Cardiac septum (tissue), 1 donor: ENCODE measurements at regions not wholly inside any gene's neighbourhood (a gene's known extent, or its start where the extent isn't known, plus 50 kb on each side); places are given as distances from the start of the nearest gene placed in this dataset.
"Not testable (repeated sequence)": the region's sequence is repeated elsewhere in the genome, so short reads cannot be mapped to it uniquely, and the experiment has no call there.

Source experiments
- DNase-seq: peaks from one replicate; pipeline ENCODE4 v3.0.0-alpha.2; 2020; ENCODE audit warnings: low spot score
- intact Hi-C: fragments of 100-400 bp; cut with DNase I; formaldehyde crosslinking; loops from one replicate; pipeline ENCODE4 v1.14.0; 2022
- donor health status: DM: no; HTN: no; CAD: no.

DNA sequence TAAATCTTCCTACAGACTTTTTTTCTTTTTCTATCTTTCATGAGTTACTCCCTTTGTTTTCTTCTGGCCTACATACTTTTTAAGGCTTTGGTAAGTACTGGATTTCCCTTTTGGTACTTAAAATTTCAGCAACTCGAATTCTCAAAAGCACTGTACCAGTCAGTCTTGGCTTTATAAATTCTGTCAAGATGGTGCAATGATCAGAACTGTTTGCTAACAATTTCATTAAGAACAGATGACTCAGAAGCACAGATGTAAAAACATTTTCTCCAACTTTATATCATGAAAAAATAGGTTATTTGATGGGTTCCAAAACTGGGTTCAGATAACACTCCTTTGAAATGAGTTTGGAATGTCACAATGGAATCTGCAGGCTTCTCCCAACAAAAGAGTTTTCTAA is 1961.8 kb upstream of the FLRT2 start:
- DNase-seq, result no peak
- intact Hi-C loops, result no loop called here

DNA sequence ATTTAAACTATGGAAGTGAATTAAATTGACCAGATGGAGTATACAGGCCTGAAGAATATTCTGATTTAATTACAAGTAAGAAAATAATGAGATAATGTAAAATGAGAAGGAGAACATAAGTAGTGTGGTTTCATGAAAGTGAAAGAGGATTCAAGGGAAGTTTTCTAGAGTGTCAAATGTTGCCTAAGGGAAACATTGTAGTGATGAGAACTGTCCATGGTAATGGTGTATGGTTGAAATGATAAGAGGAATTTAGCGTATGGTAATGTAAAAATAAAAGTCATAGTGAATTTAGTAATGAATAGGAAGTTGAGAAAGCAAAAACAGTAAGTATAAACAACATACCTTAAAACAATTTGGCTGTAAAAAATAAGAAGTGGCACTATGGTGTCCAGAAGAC is 1954.6 kb upstream of the FLRT2 start:
- intact Hi-C loops, result no loop called here
- DNase-seq, result no peak

DNA sequence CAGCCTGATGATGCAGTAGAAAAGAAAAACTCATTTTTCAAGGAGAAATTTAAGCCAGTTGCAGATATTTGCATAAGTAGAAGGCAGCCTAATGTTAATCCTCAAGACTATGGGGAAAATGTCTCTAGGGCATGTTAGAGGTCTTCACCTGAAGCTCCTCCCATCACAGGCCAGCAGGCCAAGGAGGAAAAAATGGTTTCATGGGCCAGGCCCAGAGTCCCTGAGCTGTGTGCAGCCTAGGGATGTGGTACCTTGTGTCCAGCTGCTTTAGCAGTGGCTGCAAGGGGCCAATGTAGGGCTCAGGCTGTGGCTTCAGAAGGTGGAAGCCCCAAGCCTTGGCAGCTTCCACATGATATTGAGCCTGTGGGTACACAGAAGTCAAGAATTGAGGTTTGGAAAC is 1946.7 kb upstream of the FLRT2 start:
- no peak for DNase-seq
- intact Hi-C loops, result no loop called here

DNA sequence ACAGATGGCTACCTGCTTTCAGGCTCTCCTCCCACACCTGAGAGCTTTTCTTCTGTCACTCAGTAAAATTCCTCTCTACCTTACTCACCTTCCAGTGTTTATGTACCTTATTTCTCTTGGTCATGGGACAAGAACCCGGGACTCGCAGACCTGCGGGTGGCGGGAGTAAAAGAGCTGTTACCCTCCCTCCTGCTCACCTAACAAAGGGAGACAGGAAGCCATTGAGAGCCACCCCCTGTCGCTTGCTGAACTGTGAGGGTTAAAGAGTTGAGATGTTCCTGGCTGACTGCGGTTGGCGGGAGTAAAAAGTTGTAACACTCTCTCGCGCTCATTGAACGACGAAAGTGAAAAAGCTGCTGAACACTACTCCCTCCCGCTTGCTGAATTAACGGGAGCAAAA is 1935.1 kb upstream of the FLRT2 start:
- no peak for DNase-seq
- intact Hi-C loops, result no loop called here

DNA sequence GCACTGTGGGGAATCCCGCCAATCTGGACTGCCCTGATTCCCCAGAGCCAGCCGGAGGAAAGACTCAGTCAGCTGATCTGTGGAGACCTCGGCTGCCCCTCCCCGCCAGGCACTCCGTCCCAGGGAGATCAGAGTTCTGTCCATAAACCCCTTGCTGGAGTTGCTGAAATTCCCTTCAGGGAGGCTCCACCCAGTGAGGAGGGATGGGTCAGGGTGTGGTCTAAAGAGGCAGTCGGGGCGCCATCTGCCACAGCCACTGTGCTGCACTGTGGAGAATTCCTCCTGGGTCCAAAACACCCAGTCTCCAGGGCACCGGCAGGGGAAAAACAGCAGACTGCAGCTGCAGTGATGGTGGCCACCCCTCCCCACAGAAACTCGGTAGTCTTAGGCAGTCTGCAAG is 1922.3 kb upstream of the FLRT2 start:
- intact Hi-C loops, result no loop called here
- no peak for DNase-seq

DNA sequence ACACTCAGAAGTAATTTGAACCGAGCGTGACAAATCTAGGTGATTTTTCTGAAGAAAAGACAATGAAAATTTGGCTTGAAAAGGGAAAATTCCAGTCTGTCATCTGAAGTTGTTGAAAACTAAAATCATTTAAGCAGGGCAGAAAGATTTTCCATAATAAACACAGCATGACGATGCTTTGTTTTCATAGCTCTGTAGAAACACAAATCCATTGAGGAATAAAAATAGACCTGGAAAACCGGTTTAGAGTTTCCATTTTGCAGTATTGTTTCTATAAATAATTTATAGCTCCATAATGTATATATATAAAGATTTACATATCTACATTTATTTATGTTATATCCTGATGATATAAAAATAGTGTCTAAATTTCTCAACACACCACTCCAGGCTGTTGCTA is 1918.5 kb upstream of the FLRT2 start:
- intact Hi-C loops, result no loop called here
- no peak for DNase-seq

DNA sequence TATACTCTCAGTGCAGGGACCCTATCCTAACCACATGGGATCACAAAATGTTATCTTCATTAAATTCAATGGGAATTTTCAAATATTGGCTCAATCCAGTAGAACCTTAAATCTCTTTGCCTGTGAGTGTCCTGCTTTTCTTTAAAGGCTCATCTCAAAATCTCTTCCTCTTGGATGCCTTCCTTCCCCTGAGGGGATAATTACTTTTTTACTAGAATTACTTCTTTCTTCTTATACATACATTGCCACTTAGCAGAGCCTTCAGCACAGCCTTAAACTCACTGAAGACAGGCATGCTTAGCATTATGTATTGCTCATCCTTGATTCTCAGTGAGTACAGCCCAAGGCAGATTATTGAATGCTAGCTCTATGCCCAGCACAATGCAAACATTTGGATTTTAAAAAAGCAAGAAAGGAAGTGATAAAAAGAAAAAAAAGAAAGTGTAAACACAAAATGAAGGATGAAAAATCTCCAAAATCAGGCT is 1918.0 kb upstream of the FLRT2 start:
- intact Hi-C loops, result no loop called here
- DNase-seq, result no peak

DNA sequence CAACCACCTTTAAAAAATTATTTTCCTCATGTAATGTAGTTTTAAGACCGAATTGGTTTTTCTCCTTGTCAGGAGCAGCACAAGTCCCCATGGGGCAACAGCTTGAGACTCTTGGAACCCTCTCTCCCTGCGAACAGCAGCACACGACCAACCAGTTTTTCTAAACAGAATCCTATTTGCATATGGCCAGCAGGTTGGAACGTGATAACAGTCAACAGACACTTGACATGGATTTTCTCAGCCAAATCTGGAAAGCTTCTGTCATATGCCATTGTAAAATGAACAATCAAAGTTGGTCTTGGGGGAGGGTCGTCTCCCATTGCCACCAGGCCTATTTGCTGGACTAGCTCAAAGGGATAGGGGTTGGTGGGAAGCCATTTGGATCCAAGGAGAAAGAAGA is 1915.0 kb upstream of the FLRT2 start:
- intact Hi-C loops, result no loop called here
- DNase-seq, result no peak

DNA sequence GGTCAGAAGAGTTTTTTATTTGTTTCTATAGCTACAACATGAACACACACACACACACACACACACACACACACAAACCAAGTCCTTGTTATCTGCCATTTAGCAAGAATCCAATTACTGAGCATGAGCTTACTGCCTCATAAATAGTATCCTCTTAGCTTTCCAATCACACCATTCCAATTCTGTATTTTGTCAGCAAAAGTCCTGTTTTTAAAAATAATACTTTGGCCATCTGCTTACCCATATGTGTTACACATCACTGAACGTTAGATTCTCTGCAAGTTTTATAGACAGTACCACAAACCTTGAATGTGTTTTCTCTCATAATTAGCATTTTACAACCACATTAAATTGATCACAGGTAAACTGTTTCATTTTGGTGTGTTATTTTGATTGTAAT is 1905.4 kb upstream of the FLRT2 start:
- intact Hi-C loops, result no loop called here
- DNase-seq, result no peak

DNA sequence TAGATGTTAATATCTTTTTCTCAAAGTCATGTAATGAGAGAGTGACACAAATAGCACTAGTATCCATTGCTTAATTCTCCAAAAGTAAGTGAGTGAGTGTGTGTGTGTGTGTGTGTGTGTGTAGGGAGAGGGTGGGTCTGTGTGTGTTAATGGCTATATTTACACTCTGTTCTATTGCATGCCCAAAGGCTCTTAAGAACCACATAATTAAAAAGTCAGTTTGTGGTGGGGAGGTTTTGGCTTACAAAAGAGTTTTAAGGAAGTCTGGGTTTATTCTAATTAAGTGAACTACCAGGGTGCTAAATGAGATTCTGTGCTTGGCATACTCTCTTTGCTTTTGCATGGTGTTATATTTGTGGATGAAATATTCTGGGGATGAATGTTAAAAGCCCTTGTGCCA is 1897.6 kb upstream of the FLRT2 start:
- no peak for DNase-seq
- intact Hi-C loops, result no loop called here

DNA sequence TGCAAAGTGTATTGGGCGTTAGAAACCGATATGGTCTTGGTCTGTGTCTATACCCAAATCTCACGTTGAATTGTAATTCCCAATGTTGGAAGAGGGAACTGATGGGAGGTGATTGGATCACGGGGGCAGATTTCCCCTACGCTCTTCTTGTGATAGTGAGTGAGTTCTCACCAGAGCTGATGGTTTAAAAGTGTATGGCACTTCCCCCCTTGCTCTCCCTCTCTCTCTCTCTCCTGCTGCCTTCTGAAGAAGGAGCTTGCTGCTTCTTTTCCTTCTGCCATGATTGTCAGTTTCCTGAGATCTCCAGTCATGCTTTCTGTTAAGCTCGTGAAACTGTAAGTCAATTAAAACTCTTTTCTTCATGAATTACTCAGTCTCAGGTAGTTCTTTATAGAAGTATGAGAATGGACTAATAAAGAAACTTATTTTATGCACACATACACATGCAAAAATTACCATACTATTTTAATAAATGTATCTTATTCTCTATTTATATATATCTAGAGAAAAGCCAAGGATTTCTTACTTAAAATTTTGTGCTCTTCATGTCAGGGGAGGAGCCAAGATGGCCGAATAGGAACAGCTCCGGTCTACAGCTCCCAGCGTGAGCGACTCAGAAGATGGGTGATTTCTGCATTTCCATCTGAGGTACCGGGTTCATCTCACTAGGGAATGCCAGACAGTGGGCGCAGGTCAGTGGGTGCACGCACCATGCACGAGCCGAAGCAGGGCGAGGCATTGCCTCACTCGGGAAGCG is 1891.0 kb upstream of the FLRT2 start:
- intact Hi-C loops, result no loop called here
- no peak for DNase-seq

DNA sequence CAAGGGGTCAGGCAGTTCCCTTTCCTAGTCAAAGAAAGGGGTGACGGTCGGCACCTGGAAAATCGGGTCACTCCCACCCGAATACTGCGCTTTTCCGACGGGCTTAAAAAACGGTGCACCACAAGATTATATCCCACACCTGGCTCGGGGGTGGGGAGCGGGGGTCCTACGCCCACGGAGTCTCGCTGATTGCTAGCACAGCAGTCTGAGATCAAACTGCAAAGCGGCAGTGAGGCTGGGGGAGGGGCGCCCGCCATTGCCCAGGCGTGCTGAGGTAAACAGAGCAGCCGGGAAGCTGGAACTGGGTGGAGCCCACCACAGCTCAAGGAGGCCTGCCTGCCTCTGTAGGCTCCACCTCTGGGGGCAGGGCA is 1890.5 kb upstream of the FLRT2 start:
- DNase-seq, intact Hi-C loops: not testable (repeated sequence)

DNA sequence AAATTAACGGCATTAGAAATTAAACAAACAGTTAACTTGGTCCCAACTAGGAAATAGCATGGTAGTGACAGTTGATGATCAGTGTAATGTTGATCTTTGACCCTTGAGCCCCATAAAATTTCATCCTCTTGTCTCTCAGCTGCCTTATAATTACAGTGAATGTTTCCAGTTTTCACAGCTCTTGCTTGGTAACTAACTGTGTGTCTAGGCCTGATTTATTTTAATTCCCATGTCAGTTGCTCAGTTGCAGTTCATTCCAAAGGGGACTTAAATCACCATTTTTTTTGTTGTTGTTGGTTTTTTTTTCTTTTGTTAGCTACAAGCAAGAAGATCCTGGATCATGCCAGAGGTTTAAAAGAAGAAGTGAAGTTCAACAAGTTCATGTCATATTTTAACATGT is 1883.7 kb upstream of the FLRT2 start:
- no peak for DNase-seq
- intact Hi-C loops, result no loop called here

DNA sequence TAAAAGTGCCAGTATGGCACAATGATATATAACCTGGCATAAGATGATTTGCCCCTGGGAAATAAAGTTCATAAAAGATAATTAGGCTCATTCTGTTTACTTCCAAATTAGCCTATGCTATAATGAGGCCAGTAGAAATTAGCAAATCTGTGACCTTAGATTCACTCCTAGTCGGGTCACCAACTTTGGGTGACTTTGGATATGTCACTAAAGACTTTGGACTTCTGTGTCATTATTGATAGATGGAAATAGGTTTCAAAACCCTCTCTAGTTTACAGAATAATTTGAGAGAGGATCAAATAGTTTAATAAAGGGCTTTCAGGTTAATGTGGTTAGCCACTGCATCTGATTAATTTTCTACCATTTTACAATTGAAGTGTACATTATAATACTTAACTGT is 1869.3 kb upstream of the FLRT2 start:
- no peak for DNase-seq
- intact Hi-C loops, result no loop called here

DNA sequence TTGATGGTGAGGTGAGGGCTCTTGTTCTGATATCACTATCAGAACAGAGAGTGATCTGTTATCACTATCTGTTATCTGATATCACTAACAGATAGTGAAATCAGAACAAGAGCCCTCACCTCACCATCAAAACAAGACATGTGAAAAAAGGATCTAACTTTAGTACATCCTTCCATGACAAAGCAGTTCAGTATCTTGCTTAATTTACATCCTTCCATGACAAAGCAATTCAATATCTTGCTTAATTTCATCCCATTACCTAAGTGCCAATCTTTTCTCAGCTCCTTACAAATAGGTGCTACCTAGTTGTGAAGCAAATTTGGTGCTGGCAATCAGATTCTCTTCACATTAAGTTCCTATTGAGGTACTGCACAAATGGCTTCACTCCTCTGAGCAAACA is 1865.6 kb upstream of the FLRT2 start:
- DNase-seq, result no peak
- intact Hi-C loops, result no loop called here

DNA sequence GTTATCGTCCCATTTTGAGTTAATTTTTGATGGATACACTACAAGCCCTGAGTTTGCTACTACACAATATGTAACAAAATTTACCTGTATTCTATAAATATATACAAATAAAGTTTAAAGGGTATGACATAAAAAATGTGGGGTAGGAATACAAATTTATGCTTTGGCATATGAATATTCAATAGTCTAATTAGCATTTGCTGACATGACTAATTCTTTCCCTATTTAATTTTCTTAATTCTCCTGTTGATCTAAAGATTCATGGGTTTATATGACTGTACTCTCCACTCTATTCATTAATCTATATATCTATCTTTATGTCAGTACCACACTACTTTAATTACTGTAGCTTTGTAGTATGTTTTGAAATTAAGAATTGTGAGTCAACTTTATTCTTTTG is 1840.7 kb upstream of the FLRT2 start:
- intact Hi-C loops, result no loop called here
- DNase-seq, result no peak

DNA sequence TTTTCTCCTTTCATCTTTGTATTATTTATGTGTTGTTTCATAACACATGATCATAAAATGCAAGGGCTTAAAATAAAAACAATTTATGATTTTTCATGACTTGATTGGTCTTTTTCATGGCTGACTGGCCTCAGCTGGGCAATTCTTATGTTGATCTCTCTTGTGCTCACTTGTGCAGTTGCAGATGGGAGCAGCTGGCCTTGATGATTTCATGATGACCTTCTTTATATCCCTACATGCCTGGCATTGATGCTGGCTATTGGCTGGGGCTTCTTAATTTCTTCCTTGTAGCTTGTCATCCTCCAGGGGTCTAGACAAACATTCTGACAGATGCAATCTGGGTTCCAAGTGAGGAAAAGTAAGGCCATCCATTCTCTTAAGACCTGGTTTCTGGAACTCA is 1832.8 kb upstream of the FLRT2 start:
- intact Hi-C loops, result no loop called here
- no peak for DNase-seq

DNA sequence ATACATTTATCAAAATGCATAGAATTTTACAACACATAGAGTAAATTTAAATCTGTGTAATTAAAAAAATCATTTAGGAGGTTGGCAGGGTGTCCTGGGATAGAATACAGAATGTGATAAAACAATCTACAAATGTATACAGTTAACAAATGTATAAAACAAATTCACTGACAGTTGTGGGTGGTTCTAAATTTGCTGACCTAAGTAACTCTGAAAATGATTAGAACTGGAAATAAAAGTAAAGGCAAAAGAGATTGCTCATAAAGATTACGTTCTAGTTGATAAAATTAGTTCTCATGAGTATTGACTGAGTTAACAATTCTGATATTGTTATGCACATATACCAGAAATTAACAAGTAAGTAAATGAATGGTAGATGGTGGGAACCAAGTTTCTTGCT is 1827.3 kb upstream of the FLRT2 start:
- DNase-seq, result no peak
- intact Hi-C loops, result no loop called here

DNA sequence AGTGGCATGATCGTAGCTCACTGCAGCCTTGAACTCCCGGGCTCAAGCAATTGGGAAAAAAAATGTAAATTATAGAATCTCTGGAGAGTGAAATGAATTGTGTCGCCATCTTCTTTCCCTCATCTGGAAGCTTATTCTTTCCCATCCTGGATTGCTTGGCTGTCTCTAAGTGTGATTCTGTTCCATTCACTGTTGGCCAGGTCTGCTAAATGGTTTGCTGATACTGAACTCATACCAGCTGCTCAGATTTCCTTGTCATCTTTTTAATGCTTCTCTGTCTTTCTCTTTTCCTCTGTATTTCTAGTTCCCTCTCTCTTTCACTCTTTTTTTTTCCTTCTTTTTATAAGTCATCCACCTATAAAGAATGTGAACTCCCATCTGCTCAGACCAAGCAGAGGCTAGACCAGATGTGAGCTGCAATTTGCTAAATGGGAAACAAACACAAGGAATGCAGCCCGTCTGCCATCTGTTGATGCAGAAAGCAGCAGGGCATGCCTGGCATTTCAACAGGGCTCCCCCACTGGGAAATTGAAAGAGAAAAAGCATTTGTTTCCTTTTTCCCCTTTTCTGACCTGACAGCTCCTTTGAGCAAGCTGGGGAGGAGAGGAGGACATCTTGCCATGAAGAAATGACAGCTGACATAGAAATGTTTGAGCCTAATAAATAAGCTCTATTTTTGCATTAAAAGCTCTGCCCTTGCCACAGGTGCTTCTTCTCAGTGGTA is 1823.6 kb upstream of the FLRT2 start:
- intact Hi-C loops, result no loop called here
- no peak for DNase-seq

DNA sequence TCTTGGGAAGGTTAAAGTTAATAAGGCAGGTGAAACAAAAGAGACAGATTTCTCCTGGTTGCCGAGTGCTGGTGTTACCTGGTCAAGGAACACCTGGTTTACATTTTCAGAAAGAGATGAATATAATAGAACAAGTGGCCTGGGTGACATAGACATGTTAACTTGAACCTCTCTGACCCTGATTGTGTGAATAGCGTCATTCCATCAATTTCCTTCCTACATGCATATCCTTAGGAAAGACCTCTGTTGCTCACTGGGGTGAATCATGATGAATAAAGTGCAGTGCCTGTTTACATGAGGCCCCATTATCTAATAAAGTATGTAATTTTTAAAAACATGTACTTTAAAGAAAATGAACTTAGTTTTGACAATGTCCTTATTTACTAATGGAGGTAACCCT is 1822.9 kb upstream of the FLRT2 start:
- intact Hi-C loops, result no loop called here

DNA sequence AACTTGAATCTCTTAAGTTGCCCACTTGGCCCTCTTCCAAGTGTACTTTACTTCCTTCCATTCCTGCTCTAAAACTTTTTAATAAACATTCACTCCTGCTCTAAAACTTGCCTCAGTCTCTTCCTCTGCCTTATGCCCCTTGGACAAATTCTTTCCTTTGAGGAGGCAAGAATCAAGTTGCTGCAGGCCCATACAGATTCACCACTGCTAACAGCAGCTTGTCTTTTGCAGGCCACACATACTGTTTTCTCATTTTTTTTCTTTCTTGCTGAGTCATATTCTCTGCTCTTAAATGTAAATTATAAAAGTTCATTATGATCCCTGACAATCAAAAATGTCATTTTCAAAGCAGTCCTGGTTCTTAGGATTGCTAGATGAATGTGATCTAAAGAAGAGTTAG is 1820.8 kb upstream of the FLRT2 start:
- intact Hi-C loops, result no loop called here
- DNase-seq, result no peak

More for the DNA sequence above, 1822.9 kb upstream of the FLRT2 start:
- DNase-seq, result no peak
